ENCODE measurements at regions not wholly inside any gene's neighbourhood (a gene's known extent, or its start where the extent isn't known, plus 50 kb on each side); places are given as distances from the start of the nearest gene placed in this dataset.

GRCh38 chr13:31081316-31081715 is 80.4 kb downstream of the HSPH1 start:
- Mint-ChIP-seq H3K36me3 (no peaks in the 10 kb centered on the region), H3K4me1 (no peaks in the 10 kb centered on the region), H3K27me3 (peaks cover 18% of the 10 kb centered on the region), H3K4me3 (no peak overlapping the region), H3K9me3 (no peaks in the 10 kb centered on the region), H3K27ac (no peak overlapping the region)
- no peak for ATAC-seq

GRCh38 chr13:31074756-31075155 is 86.9 kb downstream of the HSPH1 start:
- no peak overlapping the region for H3K27ac Mint-ChIP-seq
- H3K4me1 Mint-ChIP-seq = peaks cover 15% of the 10 kb centered on the region
- ATAC-seq = peak; percentile 7

GRCh38 chr13:31073859-31074718 is 87.6 kb downstream of the HSPH1 start:
- no peaks in the 10 kb centered on the region for H3K9me3 Mint-ChIP-seq
- peak; percentile 81 for ATAC-seq
- no peak overlapping the region for H3K4me3 Mint-ChIP-seq
- no peaks in the 10 kb centered on the region for H3K36me3 Mint-ChIP-seq
- no peak overlapping the region for H3K27ac Mint-ChIP-seq
- H3K4me1 Mint-ChIP-seq = peaks cover 15% of the 10 kb centered on the region
- peaks cover 9% of the 10 kb centered on the region for H3K27me3 Mint-ChIP-seq

More at GRCh38 chr13:31074756-31075155, 86.9 kb downstream of the HSPH1 start:
- Mint-ChIP-seq H3K4me3 (no peak overlapping the region), H3K36me3 (no peaks in the 10 kb centered on the region), H3K27me3 (peaks cover 9% of the 10 kb centered on the region), H3K9me3 (no peaks in the 10 kb centered on the region)

- Mint-ChIP-seq H3K36me3 (no peaks in the 10 kb centered on the region), H3K9me3 (no peaks in the 10 kb centered on the region), H3K4me1 (peaks cover 15% of the 10 kb centered on the region), H3K4me3 (no peak overlapping the region), H3K27ac (no peak overlapping the region), H3K27me3 (no peaks in the 10 kb centered on the region)
- ATAC-seq = no peak
Measured at GRCh38 chr13:31072041-31072440, 89.7 kb downstream of the HSPH1 start.

GRCh38 chr13:31069808-31070534 is 91.7 kb downstream of the HSPH1 start:
- H3K9me3 Mint-ChIP-seq = no peaks in the 10 kb centered on the region
- no peak overlapping the region for H3K27ac Mint-ChIP-seq
- no peak for ATAC-seq
- H3K4me3 Mint-ChIP-seq = no peak overlapping the region
- H3K4me1 Mint-ChIP-seq = peaks cover 13% of the 10 kb centered on the region
- no peaks in the 10 kb centered on the region for H3K27me3 Mint-ChIP-seq
- no peaks in the 10 kb centered on the region for H3K36me3 Mint-ChIP-seq

GRCh38 chr13:31068119-31068423 is 93.6 kb downstream of the HSPH1 start:
- Mint-ChIP-seq H3K27ac (no peak overlapping the region), H3K4me1 (no peaks in the 10 kb centered on the region), H3K36me3 (no peaks in the 10 kb centered on the region), H3K27me3 (peaks cover 9% of the 10 kb centered on the region), H3K9me3 (peaks cover 3% of the 10 kb centered on the region), H3K4me3 (no peak overlapping the region)
- no peak for ATAC-seq

- Mint-ChIP-seq H3K36me3 (no peaks in the 10 kb centered on the region), H3K27me3 (peaks cover 9% of the 10 kb centered on the region), H3K4me3 (no peak overlapping the region), H3K4me1 (no peaks in the 10 kb centered on the region), H3K9me3 (peaks cover 3% of the 10 kb centered on the region), H3K27ac (no peak overlapping the region)
- no peak for ATAC-seq
Measured at GRCh38 chr13:31067416-31068118, 94.1 kb downstream of the HSPH1 start.

- Mint-ChIP-seq H3K27ac (no peak overlapping the region), H3K4me1 (no peaks in the 10 kb centered on the region), H3K27me3 (peaks cover 9% of the 10 kb centered on the region), H3K9me3 (peaks cover 3% of the 10 kb centered on the region), H3K4me3 (no peak overlapping the region), H3K36me3 (no peaks in the 10 kb centered on the region)
- no peak for ATAC-seq
Measured at GRCh38 chr13:31064636-31065035, 97.1 kb downstream of the HSPH1 start.

GRCh38 chr13:31063772-31064171 is 97.9 kb downstream of the HSPH1 start:
- H3K36me3 Mint-ChIP-seq = no peaks in the 10 kb centered on the region
- no peaks in the 10 kb centered on the region for H3K4me1 Mint-ChIP-seq
- no peak overlapping the region for H3K4me3 Mint-ChIP-seq
- H3K27me3 Mint-ChIP-seq = peaks cover 9% of the 10 kb centered on the region
- no peak overlapping the region for H3K27ac Mint-ChIP-seq
- peaks cover 3% of the 10 kb centered on the region for H3K9me3 Mint-ChIP-seq
- ATAC-seq = no peak

- H3K27me3 Mint-ChIP-seq = peaks cover 9% of the 10 kb centered on the region
- H3K4me3 Mint-ChIP-seq = no peak overlapping the region
- no peak overlapping the region for H3K27ac Mint-ChIP-seq
- peaks cover 3% of the 10 kb centered on the region for H3K9me3 Mint-ChIP-seq
- H3K36me3 Mint-ChIP-seq = no peaks in the 10 kb centered on the region
- no peak for ATAC-seq
- H3K4me1 Mint-ChIP-seq = no peaks in the 10 kb centered on the region
Measured at GRCh38 chr13:31060655-31061054, 101.0 kb downstream of the HSPH1 start.

GRCh38 chr13:31060220-31060619 is 101.5 kb downstream of the HSPH1 start:
- Mint-ChIP-seq H3K36me3 (no peaks in the 10 kb centered on the region), H3K4me1 (no peaks in the 10 kb centered on the region), H3K9me3 (peaks cover 3% of the 10 kb centered on the region), H3K4me3 (no peak overlapping the region), H3K27ac (no peak overlapping the region), H3K27me3 (peaks cover 9% of the 10 kb centered on the region)
- ATAC-seq = no peak

GRCh38 chr13:31057403-31058033 is 104.2 kb downstream of the HSPH1 start:
- no peaks in the 10 kb centered on the region for H3K4me1 Mint-ChIP-seq
- ATAC-seq = no peak
- H3K27ac Mint-ChIP-seq = no peak overlapping the region
- no peak overlapping the region for H3K4me3 Mint-ChIP-seq
- H3K27me3 Mint-ChIP-seq = no peaks in the 10 kb centered on the region
- H3K9me3 Mint-ChIP-seq = no peaks in the 10 kb centered on the region
- H3K36me3 Mint-ChIP-seq = no peaks in the 10 kb centered on the region

GRCh38 chr13:31056644-31057271 is 104.9 kb downstream of the HSPH1 start:
- no peak overlapping the region for H3K4me3 Mint-ChIP-seq
- no peak for ATAC-seq
- H3K9me3 Mint-ChIP-seq = no peaks in the 10 kb centered on the region
- H3K4me1 Mint-ChIP-seq = no peaks in the 10 kb centered on the region
- H3K36me3 Mint-ChIP-seq = no peaks in the 10 kb centered on the region
- H3K27ac Mint-ChIP-seq = no peak overlapping the region
- peaks cover 3% of the 10 kb centered on the region for H3K27me3 Mint-ChIP-seq

- Mint-ChIP-seq H3K9me3 (no peaks in the 10 kb centered on the region), H3K36me3 (no peaks in the 10 kb centered on the region), H3K4me1 (peaks cover 6% of the 10 kb centered on the region), H3K27me3 (peaks cover 15% of the 10 kb centered on the region), H3K4me3 (no peak overlapping the region), H3K27ac (no peak overlapping the region)
- ATAC-seq = no peak
Measured at GRCh38 chr13:31055589-31055988, 106.1 kb downstream of the HSPH1 start.

GRCh38 chr13:31054632-31055031 is 107.1 kb downstream of the HSPH1 start:
- H3K4me3 Mint-ChIP-seq = no peak overlapping the region
- H3K27ac Mint-ChIP-seq = no peak overlapping the region
- no peaks in the 10 kb centered on the region for H3K9me3 Mint-ChIP-seq
- peaks cover 6% of the 10 kb centered on the region for H3K4me1 Mint-ChIP-seq
- H3K27me3 Mint-ChIP-seq = peaks cover 16% of the 10 kb centered on the region
- no peaks in the 10 kb centered on the region for H3K36me3 Mint-ChIP-seq
- ATAC-seq = no peak

Data from stimulated activated memory B cell treated with anti-CD40 and anti-IgM and Interleukin-4, amounts not matched to agents 10 μg/mL and 1 μg/mL and 100 μg/mL, for 72 hours (primary cell).